ENCODE measurements at regions not wholly inside any gene's neighbourhood (a gene's known extent, or its start where the extent isn't known, plus 50 kb on each side); places are given as distances from the start of the nearest gene placed in this dataset.

DNA sequence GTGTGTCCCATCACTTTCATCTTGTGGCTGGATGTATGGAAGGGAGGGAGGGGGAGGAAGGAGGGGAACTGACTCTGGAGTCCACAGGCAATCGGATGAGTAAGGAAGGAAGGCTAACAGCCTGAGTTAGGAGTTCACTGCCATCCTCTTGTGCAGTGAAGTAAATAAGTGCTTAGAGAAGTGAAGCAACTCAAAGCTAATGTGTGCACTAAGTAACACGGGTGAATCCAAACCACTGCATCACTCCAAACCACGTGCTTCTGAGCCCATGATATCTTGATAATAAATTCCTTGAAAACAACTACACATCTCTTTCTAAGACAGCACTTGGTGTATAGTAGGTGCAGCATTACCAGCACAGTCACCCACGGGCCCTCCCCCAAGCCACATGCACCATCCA, 69.6 kb upstream of the OLFM1 start:
- H3K27me3 Mint-ChIP-seq, result peaks cover 54% of the 10 kb centered on the region
- DNase-seq (no peak), ATAC-seq (no peak)
- H3K4me3 Mint-ChIP-seq, result no peak overlapping the region
- H3K27ac Mint-ChIP-seq, result no peak overlapping the region
- no peaks in the 10 kb centered on the region for H3K36me3 Mint-ChIP-seq (ENCODE audit: low read depth)
- H3K4me1 Mint-ChIP-seq, result peaks cover 2% of the 10 kb centered on the region
- H3K9me3 ChIP-seq (ENCODE audit: control insufficient read depth, low read length, poor library complexity, severe bottlenecking), result no peaks in the 10 kb centered on the region

DNA sequence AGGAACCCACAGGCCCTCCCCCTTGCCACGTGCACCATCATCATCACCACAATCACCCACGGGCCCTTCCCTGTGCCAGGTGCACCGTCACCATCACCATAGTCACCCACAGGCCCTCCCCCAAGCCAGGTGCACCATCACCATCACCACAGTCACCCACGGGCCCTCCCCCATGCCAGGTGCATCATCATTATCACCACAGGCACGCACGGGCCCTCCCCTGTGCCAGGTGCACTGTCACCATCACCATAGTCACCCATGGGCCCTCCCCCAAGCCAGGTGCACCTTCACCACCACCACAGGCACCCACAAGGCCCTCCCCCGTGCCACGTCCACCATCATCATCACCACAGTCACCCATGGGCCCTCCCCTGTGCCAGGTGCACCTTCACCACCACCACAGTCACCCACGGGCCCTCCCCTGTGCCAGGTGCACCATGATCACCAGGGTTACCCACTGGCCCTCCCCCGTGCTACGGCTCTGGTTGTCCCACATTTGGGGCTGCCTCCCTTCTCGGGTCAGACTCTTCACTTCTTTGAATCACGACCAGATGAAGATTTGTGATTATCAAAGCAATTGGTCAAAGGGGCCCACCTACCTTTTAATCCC, 69.1 kb upstream of the OLFM1 start:
- no peak for DNase-seq
- Mint-ChIP-seq H3K27ac (no peak overlapping the region), H3K36me3 (ENCODE audit: low read depth) (no peaks in the 10 kb centered on the region), H3K4me1 (peaks cover 2% of the 10 kb centered on the region), H3K27me3 (peaks cover 53% of the 10 kb centered on the region), H3K4me3 (no peak overlapping the region)
- no peak for ATAC-seq
- no peaks in the 10 kb centered on the region for H3K9me3 ChIP-seq (ENCODE audit: control insufficient read depth, low read length, poor library complexity, severe bottlenecking)

DNA sequence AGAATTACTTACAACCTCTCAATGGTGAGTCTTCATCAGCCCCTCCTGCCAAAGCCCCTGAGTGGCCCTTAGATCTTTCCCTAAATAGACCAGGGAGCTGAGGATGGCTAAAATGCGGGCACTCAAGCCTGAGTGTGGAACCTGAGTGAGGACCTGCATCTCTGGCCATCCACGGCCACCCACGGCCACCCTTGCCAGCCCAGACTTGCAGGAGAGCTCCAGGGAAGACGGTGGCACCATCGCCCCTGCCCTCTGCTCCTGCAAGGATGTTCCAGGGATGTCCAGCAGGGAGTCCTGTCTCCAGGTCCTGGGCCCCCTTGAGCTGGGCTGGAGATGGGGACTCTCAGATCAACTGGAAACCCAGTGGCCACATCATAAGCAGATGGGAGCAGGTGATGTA, 68.2 kb upstream of the OLFM1 start:
- ATAC-seq, result no peak
- no peaks in the 10 kb centered on the region for H3K36me3 Mint-ChIP-seq (ENCODE audit: low read depth)

DNA sequence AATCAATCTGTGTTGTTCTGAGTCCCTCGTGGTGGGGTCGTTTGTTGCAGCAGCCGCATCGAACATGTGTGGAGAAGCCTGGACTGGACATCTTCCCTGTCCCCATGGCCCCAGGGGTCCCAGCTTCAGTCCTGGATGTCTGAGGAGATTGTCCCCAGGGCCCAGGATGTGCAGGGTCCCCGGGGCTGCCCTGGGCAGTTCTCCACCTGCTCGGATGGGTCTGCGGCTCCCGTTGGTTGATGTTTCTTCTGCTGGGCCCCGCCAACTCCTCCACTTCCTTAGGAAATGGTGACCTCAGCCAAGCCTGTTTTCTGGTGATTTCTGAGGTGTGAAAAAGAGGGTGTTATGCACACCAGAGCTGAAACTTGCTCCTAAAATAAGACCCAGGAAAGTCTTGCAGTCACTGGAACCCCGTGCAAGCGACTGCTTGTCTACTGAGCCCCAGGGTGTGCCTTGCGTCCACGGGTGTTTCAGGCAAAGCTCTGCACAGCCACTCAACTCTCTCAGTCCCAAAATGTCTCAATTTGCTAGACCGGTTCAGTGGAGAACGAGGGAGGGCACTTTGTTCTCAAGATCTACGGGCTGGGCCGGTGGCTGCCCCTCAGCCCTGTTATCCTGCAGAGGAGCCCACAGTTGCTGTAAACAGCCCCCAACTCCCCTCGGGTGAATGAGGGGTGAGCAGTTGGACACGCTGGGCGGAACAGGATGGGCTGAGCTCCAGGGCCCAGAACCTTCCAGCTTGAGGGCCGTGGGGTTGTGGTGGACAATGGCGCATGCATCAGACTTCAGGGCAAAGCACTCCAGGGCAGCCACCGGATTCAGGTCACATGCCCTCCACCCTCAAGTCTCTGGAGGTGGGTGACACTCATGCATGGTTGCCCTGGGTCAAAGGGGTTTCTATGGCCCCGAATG, 66.7 kb upstream of the OLFM1 start:
- no peaks in the 10 kb centered on the region for H3K9me3 ChIP-seq (ENCODE audit: control insufficient read depth, low read length, poor library complexity, severe bottlenecking)
- H3K4me1 Mint-ChIP-seq, result peaks cover 2% of the 10 kb centered on the region
- H3K4me3 Mint-ChIP-seq, result no peak overlapping the region
- ATAC-seq (no peak), DNase-seq (no peak)
- no peak overlapping the region for H3K27ac Mint-ChIP-seq
- H3K36me3 Mint-ChIP-seq (ENCODE audit: low read depth), result no peaks in the 10 kb centered on the region
- peaks cover 50% of the 10 kb centered on the region for H3K27me3 Mint-ChIP-seq

More for the DNA sequence above, 68.2 kb upstream of the OLFM1 start:
- H3K27ac Mint-ChIP-seq, result no peak overlapping the region
- no peak for DNase-seq
- peaks cover 2% of the 10 kb centered on the region for H3K4me1 Mint-ChIP-seq
- peaks cover 53% of the 10 kb centered on the region for H3K27me3 Mint-ChIP-seq
- no peak overlapping the region for H3K4me3 Mint-ChIP-seq
- no peaks in the 10 kb centered on the region for H3K9me3 ChIP-seq (ENCODE audit: control insufficient read depth, low read length, poor library complexity, severe bottlenecking)

DNA sequence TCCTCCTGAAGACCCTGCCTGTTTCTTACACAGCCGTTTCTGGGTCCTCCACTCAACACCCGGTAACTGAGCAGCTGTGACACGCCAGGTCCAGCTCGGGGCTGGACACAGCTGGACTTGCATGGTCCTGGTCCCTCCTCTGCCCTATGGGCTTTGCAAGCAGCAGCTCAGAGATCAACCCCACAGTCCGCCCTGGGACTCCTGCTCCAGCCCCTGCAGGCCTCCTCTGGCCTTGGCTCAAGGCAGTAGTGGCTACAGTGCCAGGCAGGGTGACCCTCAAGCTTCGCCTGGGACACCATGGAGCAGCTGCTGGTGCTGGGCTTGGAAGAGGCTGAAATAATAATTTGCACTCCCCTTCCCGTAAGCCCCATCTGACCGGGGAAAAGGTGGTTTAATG, 66.1 kb upstream of the OLFM1 start:
- Mint-ChIP-seq H3K4me1 (peaks cover 2% of the 10 kb centered on the region), H3K36me3 (ENCODE audit: low read depth) (no peaks in the 10 kb centered on the region), H3K27ac (no peak overlapping the region), H3K4me3 (no peak overlapping the region), H3K27me3 (peaks cover 49% of the 10 kb centered on the region)
- no peak for DNase-seq
- no peaks in the 10 kb centered on the region for H3K9me3 ChIP-seq (ENCODE audit: control insufficient read depth, low read length, poor library complexity, severe bottlenecking)
- ATAC-seq, result no peak

DNA sequence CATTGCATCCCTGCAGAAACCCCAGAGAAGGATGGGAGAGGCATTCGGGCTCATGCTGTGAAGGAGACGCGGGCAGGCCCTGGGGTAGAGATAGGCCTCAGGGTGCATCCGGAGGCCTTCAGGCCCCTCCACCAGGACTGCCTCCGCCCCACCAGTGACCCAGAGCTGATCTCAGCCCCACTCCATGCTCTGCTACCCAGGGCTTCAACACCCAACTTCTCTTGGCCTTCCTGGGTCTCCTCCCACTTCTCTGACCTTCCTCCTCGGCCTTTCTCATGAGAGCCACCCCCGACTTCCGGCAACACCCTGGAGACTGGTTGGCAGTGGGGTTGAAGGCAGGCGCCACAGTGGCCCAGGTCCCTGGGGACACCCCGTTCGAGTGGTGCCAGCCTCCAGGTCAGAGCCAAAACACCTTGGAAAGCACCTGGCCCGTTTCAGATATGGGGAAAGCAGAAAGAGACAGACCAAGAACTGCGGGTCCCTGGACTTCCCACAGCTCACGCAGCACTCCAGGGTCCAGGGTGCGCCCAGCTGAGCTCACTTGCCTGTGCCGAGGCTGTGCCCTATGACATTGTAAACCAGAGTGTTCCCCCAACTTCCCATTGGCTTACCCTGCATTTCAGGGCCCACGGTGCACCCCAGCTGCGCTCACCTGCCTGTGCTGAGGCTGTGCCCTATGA, 65.1 kb upstream of the OLFM1 start:
- Mint-ChIP-seq H3K36me3 (ENCODE audit: low read depth) (no peaks in the 10 kb centered on the region), H3K4me3 (no peak overlapping the region), H3K27ac (no peak overlapping the region), H3K4me1 (peaks cover 2% of the 10 kb centered on the region), H3K27me3 (peaks cover 42% of the 10 kb centered on the region)
- no peaks in the 10 kb centered on the region for H3K9me3 ChIP-seq (ENCODE audit: control insufficient read depth, low read length, poor library complexity, severe bottlenecking)
- no peak for ATAC-seq
- DNase-seq, result no peak

DNA sequence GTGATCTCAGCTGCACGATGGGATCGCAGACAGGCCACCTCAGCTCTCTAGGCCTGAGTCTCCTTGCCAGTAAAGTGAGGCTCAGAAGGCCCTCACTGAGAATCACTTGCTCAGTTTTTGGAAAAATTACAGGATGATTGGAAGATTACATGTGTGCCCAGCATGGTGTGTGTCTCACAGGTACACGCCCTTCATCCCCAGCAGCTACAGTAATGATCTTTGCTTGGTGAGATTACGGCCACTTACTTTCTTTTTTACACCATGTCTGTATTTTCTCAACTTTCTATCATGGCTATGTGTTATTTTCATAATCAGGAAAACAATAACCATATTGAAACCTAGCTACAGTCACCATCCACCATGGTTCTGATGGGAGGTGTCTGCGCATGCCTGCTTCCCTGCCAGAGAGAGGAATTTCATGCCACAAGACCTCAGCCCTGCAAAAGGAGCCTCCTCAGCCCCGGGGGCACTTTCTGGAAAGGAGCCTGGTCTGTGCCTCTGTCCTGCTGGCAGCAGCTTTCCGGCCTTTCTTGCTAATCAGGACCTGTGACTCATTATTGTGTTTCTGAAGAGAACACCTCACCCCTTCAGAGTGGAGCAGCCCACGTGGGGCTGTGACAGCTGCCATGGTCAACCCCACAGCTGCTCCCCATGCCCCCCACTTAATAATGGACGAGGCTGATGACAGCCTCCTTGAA, 64.2 kb upstream of the OLFM1 start:
- Mint-ChIP-seq H3K4me3 (no peak overlapping the region), H3K36me3 (ENCODE audit: low read depth) (no peaks in the 10 kb centered on the region), H3K27ac (no peak overlapping the region), H3K27me3 (peaks cover 42% of the 10 kb centered on the region), H3K4me1 (peaks cover 2% of the 10 kb centered on the region)
- ATAC-seq, result no peak
- H3K9me3 ChIP-seq (ENCODE audit: control insufficient read depth, low read length, poor library complexity, severe bottlenecking), result no peaks in the 10 kb centered on the region
- no peak for DNase-seq

DNA sequence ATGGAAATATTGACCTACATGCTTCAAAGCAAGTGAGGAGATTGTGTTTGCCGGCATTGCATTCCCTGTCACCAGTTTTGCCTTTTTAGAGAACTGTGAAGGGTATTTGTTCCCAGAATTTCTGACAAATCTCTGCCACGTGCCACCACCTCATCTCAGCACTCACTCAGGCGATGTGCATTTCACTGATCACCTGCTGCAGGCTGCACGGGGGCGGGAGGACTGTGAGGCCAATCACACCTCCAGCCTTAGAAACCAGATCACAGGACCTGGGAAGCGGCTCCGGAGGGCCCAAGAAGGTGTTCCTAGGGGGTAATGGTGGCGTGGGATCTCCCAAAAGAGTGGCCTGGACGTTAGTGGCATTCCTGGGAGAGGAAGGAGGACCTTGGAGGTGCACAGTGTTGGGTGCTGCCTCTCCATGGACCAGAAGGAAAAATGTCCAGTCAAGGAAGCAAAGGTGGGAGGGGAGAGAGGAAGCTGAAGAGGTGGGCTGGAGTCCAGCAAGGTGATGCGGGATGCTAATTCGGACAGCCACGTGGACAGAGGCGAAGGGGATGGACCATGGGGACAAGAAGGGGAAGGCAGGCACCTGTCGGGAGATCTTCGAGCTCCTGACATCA, 63.6 kb upstream of the OLFM1 start:
- H3K27me3 Mint-ChIP-seq, result peaks cover 42% of the 10 kb centered on the region
- no peak overlapping the region for H3K27ac Mint-ChIP-seq
- H3K36me3 Mint-ChIP-seq (ENCODE audit: low read depth), result no peaks in the 10 kb centered on the region
- peaks cover 2% of the 10 kb centered on the region for H3K4me1 Mint-ChIP-seq
- DNase-seq (no peak), ATAC-seq (no peak)
- no peaks in the 10 kb centered on the region for H3K9me3 ChIP-seq (ENCODE audit: control insufficient read depth, low read length, poor library complexity, severe bottlenecking)
- no peak overlapping the region for H3K4me3 Mint-ChIP-seq

DNA sequence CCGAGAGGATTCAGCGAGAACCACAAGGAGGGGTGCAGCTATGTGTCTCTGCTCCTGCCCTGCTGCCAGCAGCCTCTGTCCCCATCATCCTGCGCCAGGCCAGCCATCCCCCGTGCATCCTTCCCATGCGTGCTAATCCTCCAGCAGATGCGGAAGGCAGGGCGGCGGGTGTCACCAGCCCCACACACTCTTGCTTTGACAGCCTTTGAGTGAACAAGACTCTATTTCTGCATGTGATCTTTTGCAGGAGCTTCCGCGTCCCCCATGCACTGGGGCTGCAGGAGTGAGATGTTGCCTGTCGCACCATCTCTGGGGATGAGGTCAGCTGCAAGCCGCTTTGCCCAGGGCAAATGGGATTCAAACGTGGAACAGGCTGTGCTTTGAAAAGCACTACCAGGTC, 58.0 kb upstream of the OLFM1 start:
- no peak for ATAC-seq
- DNase-seq, result no peak
- Mint-ChIP-seq H3K27me3 (peaks cover 25% of the 10 kb centered on the region), H3K4me3 (no peak overlapping the region), H3K27ac (no peak overlapping the region), H3K36me3 (ENCODE audit: low read depth) (no peaks in the 10 kb centered on the region), H3K4me1 (no peaks in the 10 kb centered on the region)
- H3K9me3 ChIP-seq (ENCODE audit: control insufficient read depth, low read length, poor library complexity, severe bottlenecking), result no peaks in the 10 kb centered on the region

DNA sequence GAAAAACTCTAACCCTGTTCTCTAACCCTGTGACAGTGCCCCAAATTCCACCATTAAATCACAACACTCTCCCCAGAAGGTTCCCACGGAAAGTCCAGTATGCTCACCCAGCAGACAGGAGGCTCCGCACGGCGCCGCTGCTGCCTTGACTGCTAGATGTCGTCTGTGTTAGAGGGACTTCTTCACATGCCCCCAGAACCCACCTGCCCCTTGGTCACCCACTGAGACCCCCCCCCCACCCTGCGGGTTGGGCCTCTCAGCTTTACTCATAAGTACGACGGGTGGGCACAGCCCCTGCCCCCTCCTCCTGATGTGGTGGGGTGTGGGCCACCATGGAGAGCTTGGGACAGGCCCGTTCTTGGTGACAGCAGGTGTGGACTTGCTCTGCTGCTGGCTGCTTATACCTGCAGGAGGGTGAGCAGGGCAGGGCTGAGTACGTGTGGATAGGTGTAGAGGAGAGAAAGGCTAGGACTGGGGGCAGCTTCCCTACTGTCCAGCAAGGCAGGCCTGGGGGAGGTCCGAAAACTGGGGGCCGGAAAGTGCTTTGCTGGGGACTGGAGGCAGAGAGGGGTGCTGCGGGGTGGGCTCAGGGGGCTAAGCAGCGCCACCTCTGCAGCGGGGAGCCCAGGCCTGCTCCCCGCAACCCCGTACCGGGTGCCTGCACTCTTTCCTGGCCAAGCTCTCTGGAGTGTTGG, 57.5 kb upstream of the OLFM1 start:
- no peaks in the 10 kb centered on the region for H3K9me3 ChIP-seq (ENCODE audit: control insufficient read depth, low read length, poor library complexity, severe bottlenecking)
- no peak for ATAC-seq
- Mint-ChIP-seq H3K4me1 (no peaks in the 10 kb centered on the region), H3K27ac (no peak overlapping the region), H3K4me3 (no peak overlapping the region), H3K36me3 (ENCODE audit: low read depth) (no peaks in the 10 kb centered on the region), H3K27me3 (peaks cover 28% of the 10 kb centered on the region)
- DNase-seq, result no peak

DNA sequence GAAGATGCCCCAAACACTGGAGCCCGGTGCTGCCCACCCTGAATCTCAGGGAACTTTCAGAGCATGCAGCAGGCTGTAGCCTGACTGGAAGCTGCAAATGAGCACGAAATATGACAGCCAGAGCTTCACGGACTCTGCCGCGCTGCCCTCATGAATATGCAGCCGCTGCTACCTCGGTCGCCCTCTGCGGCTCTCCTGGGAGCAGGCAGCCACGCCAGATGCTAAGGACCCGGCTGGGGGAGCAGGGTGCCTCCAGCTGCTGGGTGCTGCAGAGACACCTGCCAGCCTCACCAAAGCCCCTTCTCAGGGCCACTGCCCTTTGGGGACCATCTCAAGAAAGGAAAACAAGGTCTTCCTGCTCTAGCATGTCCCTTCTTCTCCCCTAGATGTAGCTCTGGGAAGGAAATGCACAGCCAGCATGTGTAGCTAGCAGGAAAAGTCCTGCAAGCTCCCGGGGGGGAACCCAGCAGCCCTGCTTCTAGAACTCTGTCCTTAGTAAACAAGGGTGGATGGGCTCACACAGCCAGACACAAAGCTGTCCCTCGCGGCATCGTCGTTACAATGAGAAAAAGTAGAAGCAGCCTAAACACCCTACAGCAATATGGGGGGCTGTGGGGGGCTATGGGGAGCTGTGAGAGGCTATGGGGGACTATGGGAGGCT, 56.8 kb upstream of the OLFM1 start:
- no peak overlapping the region for H3K27ac Mint-ChIP-seq
- H3K9me3 ChIP-seq (ENCODE audit: control insufficient read depth, low read length, poor library complexity, severe bottlenecking), result no peaks in the 10 kb centered on the region
- no peaks in the 10 kb centered on the region for H3K36me3 Mint-ChIP-seq (ENCODE audit: low read depth)
- DNase-seq, result no peak
- peaks cover 30% of the 10 kb centered on the region for H3K27me3 Mint-ChIP-seq
- no peaks in the 10 kb centered on the region for H3K4me1 Mint-ChIP-seq
- ATAC-seq, result no peak
- no peak overlapping the region for H3K4me3 Mint-ChIP-seq
